Keratinocyte (primary cell): ENCODE measurements at regions not wholly inside any gene's neighbourhood (a gene's known extent, or its start where the extent isn't known, plus 50 kb on each side); places are given as distances from the start of the nearest gene placed in this dataset.
"Not testable (repeated sequence)": the region's sequence is repeated elsewhere in the genome, so short reads cannot be mapped to it uniquely, and the experiment has no call there.

Experiments
- DNase-seq: peaks from one replicate; pipeline ENCODE4 v3.0.0-alpha.2; 2011; ENCODE audit warnings: low read depth, missing footprints, low spot score
- FAIRE-seq: peaks from 2 replicates; lab custom pipeline; 2011; peaks lifted over from hg19 to GRCh38; lab: Jason Lieb, UNC
- H2AFZ ChIP-seq: 2 replicates; pipeline ENCODE4 v1.6.0; 2012; ENCODE audit warnings: low read length, control low read depth, inconsistent platforms; ENCODE audit not compliant: control insufficient read depth
- H3K27ac ChIP-seq: 2 replicates; pipeline ENCODE4 v1.5.1; 2011; ENCODE audit warnings: low read length; ENCODE audit not compliant: control insufficient read depth, insufficient read depth
- H3K27me3 ChIP-seq: 3 replicates; pipeline ENCODE4 v1.6.0; 2011; ENCODE audit warnings: low read length; ENCODE audit not compliant: control insufficient read depth, insufficient read depth; ENCODE audit errors: extremely low read depth
- H3K36me3 ChIP-seq, 2 experiments: 2 replicates in 1 of 2; 3 replicates in 1 of 2; pipeline ENCODE4 v1.5.1; 2011; ENCODE audit warnings: low read length in 2 of 2, mild to moderate bottlenecking in 1 of 2; ENCODE audit not compliant: control insufficient read depth in 2 of 2, insufficient read depth in 2 of 2; ENCODE audit errors: extremely low read depth in 1 of 2
- H3K4me1 ChIP-seq: 3 replicates; pipeline ENCODE4 v1.5.1; 2011; ENCODE audit warnings: low read length; ENCODE audit not compliant: control insufficient read depth, insufficient read depth; ENCODE audit errors: extremely low read depth
- H3K4me2 ChIP-seq: 3 replicates; pipeline ENCODE4 v1.6.0; 2011; ENCODE audit warnings: low read depth, low read length; ENCODE audit not compliant: control insufficient read depth, insufficient read depth; ENCODE audit errors: extremely low read depth
- H3K4me3 ChIP-seq, 3 experiments: fragments of 200-600 bp in 1 of 3; sonication (generic) in 1 of 3; 2 replicates in 2 of 3; 3 replicates in 1 of 3; pipeline ENCODE4 v1.5.1; 2011 to 2016; ENCODE audit warnings: low read length in 3 of 3, mild to moderate bottlenecking in 3 of 3, control low read depth in 2 of 3, inconsistent platforms in 1 of 3, low read depth in 1 of 3, mixed read lengths in 1 of 3, mixed run types in 1 of 3, moderate library complexity in 1 of 3; ENCODE audit not compliant: control insufficient read depth in 2 of 3, insufficient read depth in 2 of 3; ENCODE audit errors: extremely low read depth in 1 of 3
- H3K79me2 ChIP-seq: 2 replicates; pipeline ENCODE4 v1.6.0; 2012; ENCODE audit warnings: low read length; ENCODE audit not compliant: control insufficient read depth, insufficient read depth
- H3K9ac ChIP-seq: 3 replicates; pipeline ENCODE4 v1.6.0; 2011; ENCODE audit warnings: low read length; ENCODE audit not compliant: control insufficient read depth, insufficient read depth; ENCODE audit errors: extremely low read depth
- H3K9me1 ChIP-seq: 3 replicates; pipeline ENCODE4 v1.6.0; 2011; ENCODE audit warnings: low read length; ENCODE audit not compliant: control insufficient read depth, insufficient read depth; ENCODE audit errors: extremely low read depth
- H3K9me3 ChIP-seq: 2 replicates; pipeline ENCODE4 v1.5.1; 2012; ENCODE audit warnings: low read depth, low read length; ENCODE audit not compliant: control insufficient read depth
- H4K20me1 ChIP-seq: 3 replicates; pipeline ENCODE4 v1.6.0; 2011; ENCODE audit warnings: low read length; ENCODE audit not compliant: control insufficient read depth, insufficient read depth; ENCODE audit errors: extremely low read depth
- EZH2 ChIP-seq: IDR thresholded peaks from one replicate; pipeline ENCODE4 v1.6.1; 2012; ENCODE audit warnings: inconsistent platforms, mild to moderate bottlenecking, low read length, moderate library complexity
- dilution Hi-C: fragments of 300-500 bp; cut with MboI; formaldehyde crosslinking; loops from one replicate; pipeline ENCODE4 v1.7.0; 2020; ENCODE audit warnings: low sequenced_read_pairs; ENCODE audit not compliant: extremely low pct_ligation_motif_present
- TF ChIP-seq, protein P1 (sequence below), 3 experiments: IDR thresholded peaks in 1 of 3; conservative IDR thresholded peaks in 1 of 3; optimal IDR thresholded peaks in 1 of 3; 2 replicates in 2 of 3; 3 replicates in 1 of 3; pipeline versions ENCODE3 to v1.5.1; 2011; ENCODE audit warnings: low read length in 3 of 3, mild to moderate bottlenecking in 3 of 3, moderate library complexity in 2 of 3, control low read depth in 1 of 3, inconsistent platforms in 1 of 3; ENCODE audit not compliant: insufficient read depth in 2 of 3; ENCODE audit errors: extremely low read depth in 1 of 3

DNA sequence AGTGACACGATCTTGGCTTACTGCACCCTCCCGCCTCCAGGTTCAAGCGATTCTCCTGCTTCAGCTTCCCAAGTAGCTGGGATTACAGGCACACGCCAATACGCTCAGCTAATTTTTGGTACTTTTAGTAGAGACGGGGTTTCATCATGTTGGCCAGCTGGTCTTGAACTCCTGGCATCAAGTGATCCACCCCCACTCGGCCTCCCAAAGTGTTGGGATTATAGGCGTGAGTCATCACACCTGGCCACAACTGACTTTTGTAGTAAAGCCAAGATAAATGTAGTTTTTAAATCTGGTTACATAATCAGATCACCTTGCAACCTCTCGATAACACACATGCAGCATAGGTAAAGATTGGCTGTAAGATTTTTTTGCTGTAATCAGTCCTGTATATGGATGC, 657.5 kb upstream of the DPPA4 start:
- no peaks in the 10 kb centered on the region for H3K9me1 ChIP-seq
- no peak overlapping the region for H3K4me3 ChIP-seq
- H3K36me3 ChIP-seq: no peaks in the 10 kb centered on the region
- no peak overlapping the region for H3K4me2 ChIP-seq
- H3K27ac ChIP-seq: no peak overlapping the region
- H3K79me2 ChIP-seq: no peaks in the 10 kb centered on the region
- H3K9ac ChIP-seq: no peak overlapping the region
- no peaks in the 10 kb centered on the region for H4K20me1 ChIP-seq
- FAIRE-seq (no peak), DNase-seq (no peak)
- no peaks in the 10 kb centered on the region for H3K9me3 ChIP-seq
- dilution Hi-C loops: no loop called here
- no peak for TF ChIP-seq EZH2
- TF ChIP-seq, protein P1, sequence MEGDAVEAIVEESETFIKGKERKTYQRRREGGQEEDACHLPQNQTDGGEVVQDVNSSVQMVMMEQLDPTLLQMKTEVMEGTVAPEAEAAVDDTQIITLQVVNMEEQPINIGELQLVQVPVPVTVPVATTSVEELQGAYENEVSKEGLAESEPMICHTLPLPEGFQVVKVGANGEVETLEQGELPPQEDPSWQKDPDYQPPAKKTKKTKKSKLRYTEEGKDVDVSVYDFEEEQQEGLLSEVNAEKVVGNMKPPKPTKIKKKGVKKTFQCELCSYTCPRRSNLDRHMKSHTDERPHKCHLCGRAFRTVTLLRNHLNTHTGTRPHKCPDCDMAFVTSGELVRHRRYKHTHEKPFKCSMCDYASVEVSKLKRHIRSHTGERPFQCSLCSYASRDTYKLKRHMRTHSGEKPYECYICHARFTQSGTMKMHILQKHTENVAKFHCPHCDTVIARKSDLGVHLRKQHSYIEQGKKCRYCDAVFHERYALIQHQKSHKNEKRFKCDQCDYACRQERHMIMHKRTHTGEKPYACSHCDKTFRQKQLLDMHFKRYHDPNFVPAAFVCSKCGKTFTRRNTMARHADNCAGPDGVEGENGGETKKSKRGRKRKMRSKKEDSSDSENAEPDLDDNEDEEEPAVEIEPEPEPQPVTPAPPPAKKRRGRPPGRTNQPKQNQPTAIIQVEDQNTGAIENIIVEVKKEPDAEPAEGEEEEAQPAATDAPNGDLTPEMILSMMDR (optimal IDR thresholded peaks at IDR 0.05 in 1 of 3, IDR thresholded peaks at IDR 0.05 in 1 of 3, conservative IDR thresholded peaks at IDR 0.05 in 1 of 3; ENCODE audit: extremely low read depth in 1 of 3, insufficient read depth in 2 of 3, low read length in 3 of 3): no peak
- no peak overlapping the region for H2AFZ ChIP-seq
- no peaks in the 10 kb centered on the region for H3K4me1 ChIP-seq
- no peaks in the 10 kb centered on the region for H3K27me3 ChIP-seq

DNA sequence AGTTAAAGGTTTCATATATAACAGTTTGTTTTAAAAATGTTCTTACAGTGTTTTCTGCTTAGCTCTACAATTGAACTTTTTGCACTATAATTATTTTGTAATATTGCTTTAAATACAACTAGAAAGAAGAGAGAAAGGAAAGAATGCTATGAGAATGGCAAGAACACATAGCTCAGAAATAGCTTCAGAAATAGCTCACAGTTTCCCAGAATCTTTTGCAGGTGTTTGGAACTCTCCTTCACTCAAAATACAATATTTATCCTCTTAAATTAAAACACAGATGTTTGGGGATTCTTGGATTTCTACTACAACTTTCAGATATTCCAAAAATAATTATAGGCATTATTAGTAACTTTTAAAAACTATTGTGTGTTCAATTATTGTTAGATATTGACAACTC, 658.0 kb upstream of the DPPA4 start:
- no peak overlapping the region for H3K27ac ChIP-seq
- H3K4me2 ChIP-seq: no peak overlapping the region
- H2AFZ ChIP-seq: no peak overlapping the region
- no peaks in the 10 kb centered on the region for H4K20me1 ChIP-seq
- no peak overlapping the region for H3K4me3 ChIP-seq
- no peaks in the 10 kb centered on the region for H3K9me1 ChIP-seq
- no peak for DNase-seq
- dilution Hi-C loops: no loop called here
- no peaks in the 10 kb centered on the region for H3K9me3 ChIP-seq
- no peak overlapping the region for H3K9ac ChIP-seq
- no peaks in the 10 kb centered on the region for H3K4me1 ChIP-seq
- TF ChIP-seq EZH2: no peak
- TF ChIP-seq, protein P1 (optimal IDR thresholded peaks at IDR 0.05 in 1 of 3, IDR thresholded peaks at IDR 0.05 in 1 of 3, conservative IDR thresholded peaks at IDR 0.05 in 1 of 3; ENCODE audit: extremely low read depth in 1 of 3, insufficient read depth in 2 of 3, low read length in 3 of 3): no peak
- H3K79me2 ChIP-seq: no peaks in the 10 kb centered on the region
- no peaks in the 10 kb centered on the region for H3K27me3 ChIP-seq
- no peak for FAIRE-seq
- no peaks in the 10 kb centered on the region for H3K36me3 ChIP-seq

DNA sequence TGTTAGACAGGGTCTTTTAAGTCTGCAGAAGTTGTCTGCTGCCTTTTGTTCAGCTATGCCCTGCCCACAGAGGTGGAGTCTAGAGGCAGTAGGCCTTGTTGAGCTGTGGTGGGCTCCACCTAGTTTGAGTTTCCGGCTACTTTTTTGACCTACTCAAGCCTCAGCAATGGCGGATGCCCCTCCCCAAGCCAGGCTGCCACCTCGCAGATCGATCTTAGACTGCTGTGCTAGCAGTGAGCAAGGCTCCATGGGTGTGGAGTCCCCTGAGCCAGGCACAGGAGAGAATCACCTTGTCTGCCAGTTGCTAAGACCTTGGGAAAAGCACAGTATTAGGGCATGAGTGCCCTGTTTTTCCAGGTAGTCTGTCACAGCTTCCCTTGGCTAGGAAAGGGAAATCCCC, 664.6 kb upstream of the DPPA4 start:
- dilution Hi-C loops, H3K27ac ChIP-seq, H3K36me3 ChIP-seq, H3K4me2 ChIP-seq, H4K20me1 ChIP-seq, H3K79me2 ChIP-seq, H2AFZ ChIP-seq, H3K9ac ChIP-seq, H3K27me3 ChIP-seq, H3K4me3 ChIP-seq, DNase-seq, H3K9me3 ChIP-seq, H3K9me1 ChIP-seq, FAIRE-seq, H3K4me1 ChIP-seq: not testable (repeated sequence)
